ENCODE measurements at regions not wholly inside any gene's neighbourhood (a gene's known extent, or its start where the extent isn't known, plus 50 kb on each side); places are given as distances from the start of the nearest gene placed in this dataset.

DNA sequence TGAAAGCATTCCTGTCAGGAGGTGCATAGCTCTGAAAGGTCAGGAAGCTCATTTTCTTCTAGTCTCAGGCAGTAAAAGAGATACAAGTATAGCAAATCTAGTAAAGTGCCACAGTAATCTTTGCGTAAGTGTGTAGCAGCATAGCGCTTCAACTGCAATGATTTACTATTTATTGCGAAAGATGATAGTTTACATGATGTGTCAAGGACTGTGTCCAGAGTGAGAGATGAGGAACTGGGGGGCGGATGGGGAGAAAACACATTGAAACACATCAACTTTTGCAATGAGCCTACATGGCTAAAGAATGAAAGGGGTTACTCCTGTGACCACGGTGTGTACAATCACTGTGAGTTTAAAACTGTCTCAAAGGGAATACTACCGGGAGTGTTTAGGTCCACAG is 644.4 kb downstream of the GALR1 start:
- no peak for TF ChIP-seq EZH2phosphoT487 (IDR thresholded peaks at IDR 0.05; ENCODE audit: low read depth)
- TF ChIP-seq, protein P1, sequence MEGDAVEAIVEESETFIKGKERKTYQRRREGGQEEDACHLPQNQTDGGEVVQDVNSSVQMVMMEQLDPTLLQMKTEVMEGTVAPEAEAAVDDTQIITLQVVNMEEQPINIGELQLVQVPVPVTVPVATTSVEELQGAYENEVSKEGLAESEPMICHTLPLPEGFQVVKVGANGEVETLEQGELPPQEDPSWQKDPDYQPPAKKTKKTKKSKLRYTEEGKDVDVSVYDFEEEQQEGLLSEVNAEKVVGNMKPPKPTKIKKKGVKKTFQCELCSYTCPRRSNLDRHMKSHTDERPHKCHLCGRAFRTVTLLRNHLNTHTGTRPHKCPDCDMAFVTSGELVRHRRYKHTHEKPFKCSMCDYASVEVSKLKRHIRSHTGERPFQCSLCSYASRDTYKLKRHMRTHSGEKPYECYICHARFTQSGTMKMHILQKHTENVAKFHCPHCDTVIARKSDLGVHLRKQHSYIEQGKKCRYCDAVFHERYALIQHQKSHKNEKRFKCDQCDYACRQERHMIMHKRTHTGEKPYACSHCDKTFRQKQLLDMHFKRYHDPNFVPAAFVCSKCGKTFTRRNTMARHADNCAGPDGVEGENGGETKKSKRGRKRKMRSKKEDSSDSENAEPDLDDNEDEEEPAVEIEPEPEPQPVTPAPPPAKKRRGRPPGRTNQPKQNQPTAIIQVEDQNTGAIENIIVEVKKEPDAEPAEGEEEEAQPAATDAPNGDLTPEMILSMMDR (IDR thresholded peaks at IDR 0.05; ENCODE audit: low read depth, low read length) = no peak
- Histone ChIP-seq H3K27ac (ENCODE audit: low read length) (no peak overlapping the region), H3K4me3 (ENCODE audit: low read length) (no peak overlapping the region), H3K79me2 (ENCODE audit: low read length) (no peaks in the 10 kb centered on the region), H2AFZ (ENCODE audit: low read depth, low read length) (no peak overlapping the region), H3K36me3 (replicated peaks; ENCODE audit: low read depth, low read length) (no peaks in the 10 kb centered on the region), H3K27me3 (ENCODE audit: low read depth, low read length) (no peaks in the 10 kb centered on the region; the same call in 1 of the 2 replicates), H3K4me1 (ENCODE audit: low read length) (no peaks in the 10 kb centered on the region), H4K20me1 (ENCODE audit: insufficient read depth, low read length) (no peaks in the 10 kb centered on the region), H3K9ac (ENCODE audit: low read length) (no peak overlapping the region), H3K9me3 (ENCODE audit: insufficient read depth, low read length) (no peaks in the 10 kb centered on the region), H3K4me2 (ENCODE audit: low read length) (no peak overlapping the region)

DNA sequence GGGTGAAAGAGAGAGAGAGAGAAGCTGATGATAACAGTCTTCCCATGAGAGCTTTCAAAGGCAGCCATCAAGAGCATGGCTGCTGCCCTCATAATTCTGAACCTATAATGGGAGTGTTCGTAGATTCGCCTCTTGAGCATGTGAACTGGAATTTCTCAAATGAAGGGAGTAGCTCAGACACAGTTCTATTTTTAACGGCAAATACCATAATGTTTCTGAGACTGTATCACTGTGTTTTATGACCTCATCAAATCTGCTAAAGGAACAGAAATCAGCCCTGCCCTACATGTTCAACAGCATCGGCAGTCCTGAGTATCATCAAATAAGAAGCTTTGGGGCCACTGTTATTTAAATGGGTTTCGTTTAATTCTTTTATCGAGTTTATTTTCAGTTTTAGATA is 645.6 kb downstream of the GALR1 start:
- no peak overlapping the region for H3K27ac ChIP-seq (ENCODE audit: low read length)
- H3K9me3 ChIP-seq (ENCODE audit: insufficient read depth, low read length) = no peaks in the 10 kb centered on the region
- no peaks in the 10 kb centered on the region for H3K79me2 ChIP-seq (ENCODE audit: low read length)
- TF ChIP-seq EZH2phosphoT487 (IDR thresholded peaks at IDR 0.05; ENCODE audit: low read depth) = no peak
- TF ChIP-seq, protein P1 (IDR thresholded peaks at IDR 0.05; ENCODE audit: low read depth, low read length) = no peak
- no peak overlapping the region for H3K9ac ChIP-seq (ENCODE audit: low read length)
- no peaks in the 10 kb centered on the region for H3K4me1 ChIP-seq (ENCODE audit: low read length)
- H3K4me2 ChIP-seq (ENCODE audit: low read length) = no peak overlapping the region
- no peaks in the 10 kb centered on the region; the same call in 1 of the 2 replicates for H3K27me3 ChIP-seq (ENCODE audit: low read depth, low read length)
- no peak overlapping the region for H2AFZ ChIP-seq (ENCODE audit: low read depth, low read length)
- no peaks in the 10 kb centered on the region for H3K36me3 ChIP-seq (replicated peaks; ENCODE audit: low read depth, low read length)
- H4K20me1 ChIP-seq (ENCODE audit: insufficient read depth, low read length) = no peaks in the 10 kb centered on the region
- H3K4me3 ChIP-seq (ENCODE audit: low read length) = no peak overlapping the region

DNA sequence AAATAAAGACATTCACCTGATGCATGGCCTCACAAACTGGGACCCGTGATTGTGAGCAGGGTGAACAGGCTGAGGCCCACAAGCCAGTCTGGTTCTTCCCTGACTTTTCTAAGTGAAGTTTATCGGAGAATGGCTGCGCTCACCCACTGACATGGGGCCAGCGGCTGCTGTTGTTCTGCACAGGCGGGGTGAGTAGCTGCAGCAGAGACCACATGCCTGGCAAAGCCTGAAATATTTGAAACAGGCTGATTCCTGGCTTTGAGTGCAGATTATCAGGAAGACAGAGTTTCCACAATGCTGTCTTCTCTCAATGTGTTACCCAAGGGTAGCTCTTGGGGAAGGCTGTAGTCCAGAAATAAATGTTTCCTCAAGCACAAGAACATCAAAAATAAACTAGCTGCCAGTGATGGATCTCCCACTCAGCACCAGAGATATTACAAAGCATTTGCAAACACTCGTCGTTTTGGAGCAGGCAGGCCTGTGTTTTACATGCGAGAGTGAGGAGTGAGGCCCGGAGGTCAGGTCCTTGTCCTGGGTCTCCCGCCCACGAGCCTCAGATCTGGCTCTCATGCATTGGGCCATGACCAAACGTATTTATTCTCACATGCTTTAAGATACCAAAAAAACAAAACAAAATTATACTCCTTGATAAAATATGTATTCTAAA is 647.1 kb downstream of the GALR1 start:
- Histone ChIP-seq H3K27me3 (ENCODE audit: low read depth, low read length) (no peaks in the 10 kb centered on the region; the same call in 1 of the 2 replicates), H3K9me3 (ENCODE audit: insufficient read depth, low read length) (no peaks in the 10 kb centered on the region), H3K36me3 (replicated peaks; ENCODE audit: low read depth, low read length) (no peaks in the 10 kb centered on the region), H2AFZ (ENCODE audit: low read depth, low read length) (no peak overlapping the region), H3K9ac (ENCODE audit: low read length) (no peak overlapping the region), H3K4me3 (ENCODE audit: low read length) (no peak overlapping the region), H3K4me2 (ENCODE audit: low read length) (no peak overlapping the region), H3K4me1 (ENCODE audit: low read length) (no peaks in the 10 kb centered on the region), H3K79me2 (ENCODE audit: low read length) (no peaks in the 10 kb centered on the region), H3K27ac (ENCODE audit: low read length) (no peak overlapping the region), H4K20me1 (ENCODE audit: insufficient read depth, low read length) (no peaks in the 10 kb centered on the region)
- TF ChIP-seq EZH2phosphoT487 (IDR thresholded peaks at IDR 0.05; ENCODE audit: low read depth) = no peak
- TF ChIP-seq, protein P1 (IDR thresholded peaks at IDR 0.05; ENCODE audit: low read depth, low read length) = no peak

DNA sequence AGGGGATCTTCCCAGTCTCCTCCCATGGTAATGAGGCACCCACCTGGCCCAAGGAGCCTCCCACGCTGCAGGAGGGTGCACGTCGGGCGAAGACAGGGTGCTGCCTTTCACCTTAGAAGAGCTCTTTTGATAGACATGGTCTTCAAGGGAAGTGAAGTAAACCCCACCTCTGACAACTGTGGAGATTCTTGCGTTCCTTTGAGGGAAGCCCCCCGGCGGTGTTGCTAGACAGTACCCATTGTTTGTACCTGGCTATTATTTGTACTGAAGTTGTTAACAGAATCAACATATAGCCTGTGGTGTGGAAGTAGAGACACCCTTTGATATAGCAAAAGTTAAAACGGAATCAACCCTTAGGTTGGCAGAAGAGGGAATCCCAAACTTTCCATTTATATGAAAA is 648.0 kb downstream of the GALR1 start:
- Histone ChIP-seq H3K36me3 (replicated peaks; ENCODE audit: low read depth, low read length) (no peaks in the 10 kb centered on the region), H4K20me1 (ENCODE audit: insufficient read depth, low read length) (no peaks in the 10 kb centered on the region), H2AFZ (ENCODE audit: low read depth, low read length) (no peak overlapping the region), H3K4me2 (ENCODE audit: low read length) (no peak overlapping the region), H3K9me3 (ENCODE audit: insufficient read depth, low read length) (no peaks in the 10 kb centered on the region), H3K4me3 (ENCODE audit: low read length) (no peak overlapping the region), H3K9ac (ENCODE audit: low read length) (no peak overlapping the region), H3K27ac (ENCODE audit: low read length) (no peak overlapping the region), H3K79me2 (ENCODE audit: low read length) (no peaks in the 10 kb centered on the region), H3K27me3 (ENCODE audit: low read depth, low read length) (no peaks in the 10 kb centered on the region; the same call in 1 of the 2 replicates), H3K4me1 (ENCODE audit: low read length) (no peaks in the 10 kb centered on the region)
- TF ChIP-seq, protein P1 (IDR thresholded peaks at IDR 0.05; ENCODE audit: low read depth, low read length) = no peak
- TF ChIP-seq EZH2phosphoT487 (IDR thresholded peaks at IDR 0.05; ENCODE audit: low read depth) = no peak
